CD4-positive, alpha-beta T cell treated with Interleukin-4 for 1 hour (primary cell): ENCODE measurements at regions not wholly inside any gene's neighbourhood (a gene's known extent, or its start where the extent isn't known, plus 50 kb on each side); places are given as distances from the start of the nearest gene placed in this dataset.

Experiments used
- DNase-seq, 2 donors: peaks; one replicate each; pipeline ENCODE4 v3.0.0-alpha.2; 2020 to 2022

DNA sequence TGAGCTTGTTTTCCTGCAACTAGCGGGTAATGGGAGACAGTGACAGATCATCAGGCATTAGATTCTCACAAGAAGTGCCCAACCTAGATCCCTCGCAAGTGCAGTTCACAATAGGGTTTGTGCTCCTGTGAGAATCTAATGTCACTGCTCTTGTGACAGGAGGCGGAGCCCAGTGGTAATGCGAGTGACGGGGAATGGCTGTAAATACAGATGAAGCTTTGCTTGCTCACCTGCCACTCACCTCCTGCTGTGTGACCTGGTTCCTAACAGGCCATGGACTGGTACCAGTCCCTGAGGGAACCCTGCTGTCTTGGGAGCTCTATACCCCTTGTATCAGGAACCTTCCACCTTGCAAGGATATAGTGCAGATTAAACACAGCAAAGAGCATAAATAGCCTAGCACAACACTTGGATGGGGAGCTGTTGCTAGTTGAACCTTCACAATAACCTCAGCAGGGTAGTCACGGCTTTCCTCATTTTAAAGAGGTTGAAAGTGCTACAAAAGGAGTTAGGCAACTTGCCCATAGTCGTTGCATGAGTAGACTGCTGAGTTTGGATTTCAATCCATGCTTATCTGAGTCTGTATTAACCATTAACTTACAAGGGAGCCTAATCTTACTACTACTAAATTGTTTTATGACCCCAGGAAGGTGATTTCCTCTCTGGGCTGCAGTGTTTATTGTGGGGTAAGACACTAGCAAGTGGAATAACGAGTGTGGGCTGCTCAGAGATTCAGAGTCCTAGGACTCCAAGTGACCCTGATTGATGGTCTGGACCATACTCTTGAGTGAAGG is 156.6 kb upstream of the ZFHX3 start:
- DNase-seq = no peak

DNA sequence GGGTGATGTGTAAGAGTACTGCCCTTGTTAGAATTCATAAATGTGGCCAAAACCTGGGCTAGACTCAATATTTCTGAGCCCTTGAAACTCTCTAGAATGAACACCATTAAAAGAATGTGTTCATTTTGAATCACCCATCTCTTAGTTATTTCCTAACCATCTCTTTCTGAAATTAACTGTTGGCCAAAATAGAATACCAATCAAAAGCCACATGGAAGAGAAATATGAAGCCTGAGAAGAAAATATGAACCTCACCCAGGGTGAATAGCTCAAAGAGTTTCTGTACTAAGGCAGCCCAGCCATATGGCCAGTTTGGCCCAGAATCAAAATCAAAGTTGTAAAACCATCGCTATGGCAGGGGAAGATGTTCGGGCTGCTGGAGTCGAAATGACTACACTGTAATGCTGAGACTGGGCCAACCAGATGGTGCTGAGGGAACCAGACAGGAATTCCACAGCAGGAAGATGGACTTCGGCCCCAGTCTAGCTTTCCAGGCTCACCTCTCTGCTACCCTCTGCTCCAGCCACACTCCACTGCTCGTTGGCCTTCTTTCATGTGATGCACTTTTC is 154.3 kb upstream of the ZFHX3 start:
- no peak for DNase-seq

DNA sequence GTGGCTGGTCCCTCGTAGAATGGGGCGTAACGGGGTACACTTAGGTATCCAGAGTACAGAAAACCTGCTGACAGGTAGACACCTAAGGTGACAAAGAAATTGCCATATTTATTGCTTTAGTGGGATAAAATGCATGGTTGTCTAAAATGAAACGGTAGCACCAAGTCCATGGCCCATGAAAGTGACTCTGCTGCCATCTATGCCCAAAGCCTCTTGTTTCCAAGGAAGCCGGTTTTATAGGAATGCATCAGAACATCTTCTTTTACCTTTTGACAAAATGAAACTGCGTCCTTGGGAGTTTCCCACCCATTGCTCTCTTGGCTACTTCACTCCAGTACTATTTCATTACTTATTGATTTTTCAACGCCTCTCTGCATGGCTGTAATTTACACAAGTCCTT is 151.3 kb upstream of the ZFHX3 start:
- DNase-seq = no peak

DNA sequence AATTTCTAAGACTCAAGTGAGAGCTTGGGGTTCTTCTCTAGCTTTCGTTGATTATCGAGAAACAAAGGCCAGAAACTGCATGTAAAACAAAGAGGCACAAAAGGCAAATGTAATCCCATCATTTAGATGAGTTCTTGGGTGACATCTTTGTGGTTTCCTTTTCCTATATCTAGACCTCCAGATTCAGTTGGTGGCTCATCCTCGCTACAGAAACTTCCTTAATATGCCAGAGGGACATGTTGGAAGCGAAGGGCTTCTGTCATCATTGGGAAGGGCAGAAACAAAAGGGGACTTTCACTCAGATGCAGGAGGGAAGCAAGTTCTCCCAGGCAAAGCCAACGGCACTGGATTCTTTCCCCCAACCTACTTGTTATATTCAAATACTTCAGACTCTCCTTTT is 150.6 kb upstream of the ZFHX3 start:
- no peak for DNase-seq

DNA sequence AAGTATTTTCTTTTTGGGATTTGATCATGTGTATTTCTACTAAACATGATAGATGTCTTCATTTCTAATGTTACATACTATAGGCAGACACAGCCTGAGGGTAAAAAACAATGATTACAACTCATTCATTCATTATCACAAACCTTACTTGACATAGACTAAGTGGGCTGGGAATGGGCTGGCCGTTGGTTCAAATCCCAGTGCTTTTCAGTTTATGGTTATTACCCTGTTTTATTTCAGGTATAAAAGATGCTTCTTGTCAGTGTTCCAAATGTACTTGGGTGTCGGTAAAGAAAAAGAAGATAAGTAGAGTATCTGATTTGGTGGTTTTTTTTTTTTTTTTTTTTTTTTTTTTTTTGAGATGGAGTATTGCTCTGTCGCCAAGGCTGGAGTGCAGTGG is 149.7 kb upstream of the ZFHX3 start:
- DNase-seq = no peak

DNA sequence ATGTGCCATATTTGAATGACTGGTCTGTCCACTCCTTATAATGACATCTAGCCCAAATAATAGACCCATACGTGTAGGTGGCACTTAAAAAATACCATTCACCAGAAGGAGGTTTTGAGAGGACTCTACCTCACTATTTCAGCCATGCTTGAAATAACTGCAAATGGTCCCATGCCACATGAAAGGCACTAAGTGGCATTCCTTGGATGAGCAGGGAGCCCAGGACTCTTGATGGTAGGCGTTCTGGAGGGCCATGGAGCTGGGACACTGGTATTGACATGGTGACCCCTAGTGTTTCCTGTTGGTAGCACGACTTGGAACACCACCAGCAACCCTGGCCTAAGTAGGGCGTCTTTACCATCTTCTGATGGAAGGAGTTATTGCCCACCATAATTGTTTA is 148.7 kb upstream of the ZFHX3 start:
- DNase-seq = peak; percentile 18 to 42

DNA sequence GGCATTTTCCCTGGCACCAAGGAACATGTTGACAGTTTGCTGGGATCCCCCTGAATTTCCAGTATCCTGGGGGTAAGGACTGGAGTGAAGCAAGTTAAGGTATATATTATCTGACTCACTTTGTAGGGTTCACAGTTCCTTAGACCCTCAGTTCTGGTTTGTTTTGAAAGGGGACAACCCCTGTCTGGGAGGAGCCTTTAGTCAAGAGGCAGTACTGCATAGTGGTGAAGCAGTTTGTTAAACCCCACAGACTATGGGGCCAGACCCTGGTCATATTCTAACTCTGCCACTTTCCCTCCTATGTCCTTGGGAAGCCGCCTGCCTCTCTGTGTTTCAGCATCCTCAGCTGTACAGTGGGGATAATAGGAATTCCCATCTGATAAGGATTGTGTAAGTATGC is 145.5 kb upstream of the ZFHX3 start:
- no peak for DNase-seq

DNA sequence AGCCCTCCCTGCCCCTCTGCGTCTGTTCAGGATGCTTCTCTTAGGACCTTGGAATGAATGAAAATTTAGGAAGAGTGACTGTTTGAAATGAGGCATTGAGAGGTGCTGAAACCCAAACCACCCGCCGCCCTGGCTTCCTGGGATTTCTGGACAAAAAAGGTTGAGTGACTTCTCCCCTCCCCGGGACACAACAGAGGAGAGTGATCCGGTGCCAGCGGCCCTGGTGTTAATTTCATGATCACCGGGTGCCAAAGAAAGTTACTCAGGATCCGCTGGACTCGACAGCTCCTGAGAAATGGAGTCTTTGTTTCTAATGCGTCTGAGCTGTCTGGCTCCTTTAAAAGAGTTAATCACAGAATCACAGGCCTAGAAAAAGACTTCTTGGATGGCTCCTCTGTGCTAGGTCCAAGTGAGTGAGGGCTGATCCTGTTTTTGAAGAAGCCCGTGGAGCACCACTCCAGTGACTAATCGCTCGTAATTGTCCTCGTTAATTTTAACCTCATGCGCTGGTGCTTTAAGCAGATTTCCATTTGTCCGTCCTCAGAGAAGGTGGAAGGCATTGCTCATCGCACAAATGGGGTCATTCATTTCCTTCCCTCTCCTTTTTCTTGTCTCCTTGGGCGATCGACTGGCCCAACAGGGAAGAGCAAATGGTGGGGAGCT is 144.4 kb upstream of the ZFHX3 start:
- DNase-seq = no peak

DNA sequence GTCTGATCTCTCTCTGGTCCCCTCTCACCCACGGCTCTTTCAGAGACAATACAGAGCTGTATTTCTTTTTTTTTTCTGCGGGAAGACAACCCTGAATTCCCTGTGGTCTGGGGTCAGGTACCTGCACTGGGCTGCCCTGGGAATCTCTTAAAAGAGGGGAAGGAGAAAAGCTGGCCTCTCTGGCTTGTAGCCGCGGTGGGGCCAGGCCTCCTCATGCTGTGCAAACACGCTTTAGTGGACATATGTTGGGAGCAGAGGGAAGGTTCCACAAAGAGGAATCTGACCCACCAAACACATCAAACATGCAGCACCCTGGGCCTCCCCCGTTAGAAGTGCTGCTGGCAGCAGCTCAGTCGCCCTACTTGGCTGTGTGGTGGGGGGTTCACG is 143.7 kb upstream of the ZFHX3 start:
- no peak for DNase-seq

DNA sequence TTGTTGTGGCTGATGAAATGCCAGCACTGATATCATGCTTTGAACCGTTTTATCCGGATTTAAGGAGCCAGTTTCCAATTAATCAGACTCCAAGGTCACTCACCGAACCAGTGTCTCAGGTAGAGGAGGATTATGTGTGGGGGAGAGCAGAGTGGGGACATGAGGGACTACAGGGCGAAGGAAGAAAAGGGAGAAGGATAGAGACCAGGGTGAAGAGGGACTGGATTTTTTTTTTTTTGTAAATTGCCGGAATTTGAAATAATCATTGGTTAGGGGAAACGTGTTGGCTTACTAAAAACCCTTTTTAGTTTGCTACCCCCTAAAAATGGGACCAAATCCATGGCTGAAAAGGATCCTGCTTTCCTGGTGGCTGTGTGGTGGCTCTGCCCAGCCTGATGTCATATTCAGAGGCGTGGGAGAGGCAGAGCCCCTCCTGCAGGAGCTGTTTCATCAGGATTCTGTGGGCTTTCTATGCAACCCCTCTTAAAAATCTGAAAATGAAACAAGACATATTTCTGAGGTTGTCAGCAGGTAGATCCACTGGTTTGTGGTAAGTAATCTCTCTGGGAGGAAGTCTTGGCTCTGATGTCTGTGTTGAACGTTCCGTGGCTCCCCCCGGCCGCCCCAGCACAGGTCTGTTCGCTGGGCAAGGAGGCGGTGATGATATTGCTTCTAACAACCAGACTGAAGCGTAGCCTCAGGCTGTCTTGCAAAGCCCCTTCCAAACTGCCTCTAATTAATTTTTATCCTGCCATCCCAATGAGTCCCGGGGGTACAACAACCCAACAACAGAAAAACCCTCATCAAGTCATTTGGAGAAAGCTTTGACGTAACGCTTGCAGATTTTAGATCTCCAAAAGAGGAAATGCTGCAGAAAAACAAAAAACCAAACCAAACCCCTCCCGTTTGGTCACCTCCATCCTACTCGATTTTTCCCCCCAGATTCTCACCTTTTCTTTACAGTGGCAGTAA is 143.0 kb upstream of the ZFHX3 start:
- no peak for DNase-seq

DNA sequence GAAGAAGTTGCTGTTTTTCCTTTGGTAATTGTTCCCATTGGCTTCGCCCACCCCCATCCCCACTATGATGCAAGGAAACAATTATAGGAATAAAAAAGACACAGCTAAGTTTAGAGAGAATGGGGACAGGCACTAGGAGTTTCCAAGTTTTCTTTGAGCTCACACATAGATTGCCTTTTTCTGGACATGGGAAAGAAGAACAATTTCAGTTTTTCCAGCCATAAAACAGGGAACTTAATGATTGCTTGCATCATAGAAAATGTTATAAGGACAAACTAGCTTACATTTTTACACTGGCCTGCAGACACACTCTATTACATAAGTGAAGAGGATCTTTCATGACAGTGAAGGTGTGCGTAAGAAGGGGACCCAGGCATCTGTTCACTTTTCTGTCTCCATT is 142.3 kb upstream of the ZFHX3 start:
- DNase-seq = no peak

DNA sequence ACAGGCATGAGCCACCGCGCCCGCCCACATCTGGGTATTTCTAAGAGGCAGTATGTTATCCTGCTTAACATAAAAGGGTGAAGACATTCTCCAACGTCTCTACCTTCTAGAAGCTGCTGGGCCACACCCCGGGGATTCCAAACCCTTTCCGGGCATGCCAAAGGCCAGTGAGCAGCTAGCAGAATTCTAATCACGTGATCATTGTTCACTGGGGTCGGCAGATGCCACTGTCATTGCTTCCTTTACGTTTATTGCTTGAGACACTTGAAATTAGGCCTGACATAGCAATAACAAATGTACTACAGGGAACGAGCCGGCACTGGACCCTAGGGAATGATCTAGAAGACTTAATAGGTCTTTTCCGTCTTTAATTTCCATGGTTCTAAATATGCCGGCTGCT is 141.2 kb upstream of the ZFHX3 start:
- no peak for DNase-seq

DNA sequence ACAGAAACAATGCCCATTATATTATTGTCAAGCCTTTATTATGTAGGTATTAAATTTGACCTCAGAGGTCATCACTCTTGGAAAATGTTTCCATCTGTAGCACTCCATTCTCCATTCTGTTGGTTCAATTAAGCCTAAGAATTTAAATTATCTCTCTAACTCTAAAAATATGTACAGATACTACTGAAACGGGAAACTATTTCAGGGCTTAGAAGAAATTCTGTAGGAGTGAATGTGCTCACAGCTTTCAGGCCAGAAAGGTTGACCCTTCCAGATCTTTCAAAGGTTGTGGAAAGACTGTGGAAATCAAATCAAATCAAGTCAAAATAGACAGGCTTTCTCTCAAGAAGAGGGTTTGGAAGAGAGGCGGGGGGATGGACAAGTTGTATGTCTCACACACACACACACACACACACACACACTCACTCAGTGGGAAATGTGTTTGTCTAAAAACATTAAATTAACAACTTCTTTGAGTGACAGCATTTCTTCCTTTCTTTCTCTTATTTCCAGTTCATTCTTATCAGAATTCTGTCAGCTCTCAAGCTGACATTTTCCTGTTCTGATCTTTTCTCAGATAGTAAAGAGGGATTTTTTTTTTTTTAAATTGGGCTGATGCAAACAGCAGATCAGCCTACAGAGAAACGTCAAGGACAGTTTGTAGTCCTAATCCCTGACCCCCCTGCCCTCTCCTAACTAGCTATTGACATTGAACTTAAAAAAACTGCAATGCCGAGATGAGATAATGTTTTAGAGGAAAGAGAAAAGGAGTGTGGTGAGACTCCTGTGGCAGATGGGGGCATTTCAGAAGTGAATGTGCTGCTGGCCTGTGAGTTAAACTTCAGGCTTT is 139.0 kb upstream of the ZFHX3 start:
- DNase-seq = no peak

DNA sequence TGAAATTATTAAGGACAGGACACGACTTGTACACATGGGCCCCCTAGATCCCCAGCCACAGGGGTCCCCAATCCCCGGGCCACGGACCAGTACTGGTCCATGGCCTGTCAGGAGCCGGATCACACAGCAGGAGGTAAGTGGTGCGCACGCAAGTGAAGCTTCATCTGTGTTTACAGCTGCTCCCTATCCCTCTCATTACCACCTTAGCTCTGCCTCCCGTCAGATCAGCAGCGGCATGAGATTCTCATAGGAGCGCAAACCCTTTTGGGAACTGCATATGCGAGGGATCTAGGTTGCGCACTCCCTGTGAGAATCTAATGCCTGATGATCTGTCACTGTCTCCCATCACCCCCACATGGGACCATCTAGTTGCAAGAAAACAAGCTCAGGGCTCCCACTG is 137.8 kb upstream of the ZFHX3 start:
- DNase-seq = no peak

DNA sequence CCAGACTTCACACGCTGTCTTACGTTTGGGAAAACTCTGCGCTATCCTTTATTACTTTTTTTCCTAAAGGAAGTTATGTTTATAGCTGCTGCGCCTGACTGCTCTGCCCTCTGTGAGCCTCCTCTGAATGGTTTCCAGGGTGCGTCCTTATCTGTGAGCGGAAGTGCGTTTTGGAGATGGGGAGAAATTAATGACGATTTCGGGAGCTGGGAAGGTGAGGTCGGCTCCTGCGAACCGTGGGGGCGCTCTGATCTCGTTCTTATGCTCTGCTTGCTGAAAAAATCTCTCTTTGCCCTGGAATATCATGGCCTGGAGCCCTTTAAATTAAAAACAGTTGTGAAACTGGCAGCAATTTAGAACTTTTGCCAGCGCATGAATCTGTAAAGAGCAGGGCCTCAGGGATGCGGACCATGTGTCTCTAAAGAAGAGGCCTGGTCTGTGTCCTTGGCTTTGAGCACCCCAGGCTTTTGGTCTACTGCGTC is 135.7 kb upstream of the ZFHX3 start:
- DNase-seq = no peak

DNA sequence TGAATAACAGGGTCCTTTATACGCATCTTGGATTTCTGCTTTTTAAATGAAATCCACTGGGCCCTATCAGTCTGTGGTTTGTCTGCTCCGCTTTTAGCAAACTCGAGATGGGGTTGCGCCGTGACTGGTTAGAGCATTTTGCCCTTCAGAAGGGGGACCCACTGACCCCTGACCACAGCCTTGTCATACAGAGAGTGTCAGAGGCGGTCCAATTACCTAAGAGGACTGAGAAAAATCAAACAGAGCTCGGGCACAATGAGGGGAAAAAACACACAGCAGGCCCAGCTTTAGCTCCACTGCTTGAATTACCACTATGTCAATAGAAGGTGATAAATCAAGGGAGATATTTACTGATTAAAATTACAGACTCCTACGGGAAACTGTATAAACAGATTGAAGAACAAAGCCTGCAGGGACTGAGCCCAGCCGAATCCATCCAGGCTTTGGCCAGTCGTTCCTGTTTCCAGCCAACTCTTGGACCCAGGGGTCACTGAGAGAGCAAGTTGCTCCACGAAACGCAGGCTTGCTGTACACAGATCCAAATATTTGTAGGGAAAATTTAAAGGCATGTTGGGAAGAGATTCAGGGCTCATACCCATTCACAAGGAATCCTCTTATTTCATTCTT is 131.9 kb upstream of the ZFHX3 start:
- DNase-seq = no peak

DNA sequence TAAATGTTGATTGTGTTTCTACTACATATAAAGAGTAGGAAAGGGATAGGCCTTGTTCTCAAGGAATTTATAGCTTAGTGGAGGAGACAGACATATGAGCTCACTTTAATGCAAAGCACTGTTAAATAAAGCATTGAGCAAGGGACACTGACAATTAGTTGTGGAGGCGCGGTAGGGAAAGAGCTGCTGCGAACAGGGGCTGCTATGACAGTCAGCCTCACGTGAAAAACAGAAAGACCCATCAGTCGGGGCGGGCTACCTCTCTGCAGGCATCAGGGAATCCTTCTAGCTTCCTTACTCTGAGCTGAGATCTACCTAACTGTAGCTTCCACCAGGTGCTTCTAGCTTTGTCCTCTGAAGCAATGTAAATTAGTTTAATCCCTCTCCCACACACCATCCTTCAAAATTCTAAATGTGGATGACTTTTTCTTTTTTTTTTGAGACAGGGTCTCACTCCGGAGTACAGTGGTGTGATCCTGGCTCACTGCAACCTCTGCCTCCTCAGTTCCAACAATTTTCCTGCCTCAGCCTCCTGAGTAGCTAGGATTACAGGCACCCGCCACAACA is 129.9 kb upstream of the ZFHX3 start:
- no peak for DNase-seq

DNA sequence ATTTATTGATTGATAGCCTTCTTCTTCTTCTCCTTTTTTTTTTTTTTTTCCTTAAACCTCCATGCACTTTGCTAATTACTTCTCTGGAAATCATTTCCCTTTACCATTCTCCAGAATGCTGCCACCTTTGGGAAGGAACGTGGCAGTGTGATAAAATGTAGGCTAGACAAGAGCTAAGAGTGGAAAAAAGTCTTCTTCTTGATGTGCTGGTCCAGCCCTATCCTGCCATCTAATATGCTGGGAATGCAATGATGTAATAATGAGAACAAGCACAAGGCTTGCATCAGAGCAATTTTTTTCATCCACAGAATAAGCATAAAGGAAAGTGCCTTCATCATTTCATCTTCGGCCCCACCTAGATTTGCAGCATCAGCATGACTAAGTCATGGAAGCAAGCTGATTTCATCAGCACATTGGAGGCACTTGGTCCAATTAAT is 128.7 kb upstream of the ZFHX3 start:
- DNase-seq = no peak

DNA sequence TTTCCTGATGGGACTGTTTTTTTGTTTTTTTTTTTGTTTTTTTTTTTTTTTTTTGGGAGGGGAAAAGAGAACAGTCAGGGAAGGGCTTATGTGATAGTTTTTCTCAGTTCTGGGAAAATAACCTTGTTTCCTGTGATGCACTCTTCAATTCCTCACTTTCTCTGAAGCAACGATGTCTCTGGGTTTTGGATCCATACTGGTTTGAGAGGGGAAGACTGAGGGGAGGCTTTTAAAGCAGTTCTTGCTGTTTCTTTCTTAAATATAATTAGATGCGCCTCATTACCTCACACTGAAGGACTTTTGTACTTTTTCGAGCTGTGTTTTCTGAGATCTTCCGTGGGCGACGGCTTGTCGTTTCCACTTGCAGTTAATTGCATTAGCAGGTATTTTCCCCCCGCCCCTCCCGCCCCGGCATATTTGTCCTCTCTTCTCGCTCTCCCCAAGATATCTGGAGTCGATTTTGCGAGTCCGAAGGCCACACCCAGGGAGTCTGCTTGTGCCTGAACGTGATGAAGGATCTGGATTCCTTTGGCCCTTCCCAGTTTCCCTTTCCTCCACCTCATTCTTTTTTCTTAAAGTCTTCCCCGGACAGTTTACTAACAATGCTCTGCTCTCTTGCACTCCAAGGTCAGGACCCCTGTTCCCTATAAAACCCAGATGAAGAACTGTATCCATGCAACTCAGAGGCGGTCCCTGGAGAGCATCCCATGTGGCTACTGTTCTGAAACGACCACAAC is 125.2 kb upstream of the ZFHX3 start:
- DNase-seq = no peak

DNA sequence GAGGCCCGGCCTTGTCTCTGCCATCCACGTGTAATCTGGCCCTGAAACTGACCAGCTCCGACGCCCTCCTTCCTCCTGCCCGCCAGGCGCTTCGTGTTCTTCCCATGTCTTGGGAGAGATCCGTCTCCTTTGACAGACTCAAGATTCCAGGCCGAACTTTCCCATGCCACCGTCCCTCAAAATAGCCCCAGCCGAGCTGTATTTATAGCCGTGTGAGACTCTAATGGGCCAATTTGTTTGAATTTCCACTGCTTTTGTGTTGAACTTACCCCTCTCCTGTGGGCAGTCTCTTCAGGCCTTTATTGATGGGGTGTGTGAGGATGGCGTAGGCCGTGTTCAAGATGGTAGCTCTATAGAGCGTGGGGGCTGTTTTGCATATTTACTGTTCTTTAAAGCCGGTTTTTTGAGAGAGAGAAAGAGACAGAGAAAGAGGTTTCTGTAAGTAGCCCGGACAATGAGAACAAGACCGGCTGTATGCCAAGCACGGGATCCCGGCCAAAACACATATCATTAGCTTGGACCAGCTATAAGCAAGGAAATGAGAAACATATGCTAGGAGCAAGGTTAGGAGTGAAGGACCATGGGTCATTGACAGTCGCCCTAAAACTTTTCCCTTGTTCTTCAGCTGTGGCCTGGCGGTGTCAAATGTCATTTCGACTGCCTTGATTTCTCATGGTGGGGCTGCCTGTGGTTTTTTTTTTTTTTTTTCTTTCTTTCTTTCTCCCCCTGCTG is 124.5 kb upstream of the ZFHX3 start:
- no peak for DNase-seq
